Mesothelial cell of epicardium (in vitro differentiated cells): ENCODE measurements at regions not wholly inside any gene's neighbourhood (a gene's known extent, or its start where the extent isn't known, plus 50 kb on each side); places are given as distances from the start of the nearest gene placed in this dataset.

Experiments
- DNase-seq, 2 experiments: peaks; one replicate each; pipeline ENCODE4 v3.0.0; 2021; ENCODE audit warnings: low spot score in 2 of 2; ENCODE audit not compliant: unreplicated experiment in 2 of 2
- H3K27ac Mint-ChIP-seq: 2 replicates; pipeline ENCODE4 v1.8.0; 2021; ENCODE audit warnings: mixed read lengths
- H3K27me3 Mint-ChIP-seq: 2 replicates; pipeline ENCODE4 v1.8.0; 2021; ENCODE audit warnings: low read depth, mixed read lengths
- H3K36me3 Mint-ChIP-seq: 2 replicates; pipeline ENCODE4 v1.8.0; 2021; ENCODE audit warnings: mixed read lengths
- H3K4me1 Mint-ChIP-seq: 2 replicates; pipeline ENCODE4 v1.8.0; 2021; ENCODE audit warnings: mixed read lengths
- H3K4me3 Mint-ChIP-seq: 2 replicates; pipeline ENCODE4 v1.8.0; 2021; ENCODE audit warnings: mild to moderate bottlenecking, moderate library complexity, mixed read lengths
- H3K9me3 Mint-ChIP-seq: 2 replicates; pipeline ENCODE4 v1.8.0; 2021; ENCODE audit warnings: mixed read lengths
- TF ChIP-seq, protein P1 (sequence below): fragments of 200-600 bp; sonication (generic); IDR thresholded peaks from one replicate; pipeline ENCODE4 v1.5.0; 2021; ENCODE audit warnings: antibody characterized with exemption; ENCODE audit not compliant: unreplicated experiment

DNA sequence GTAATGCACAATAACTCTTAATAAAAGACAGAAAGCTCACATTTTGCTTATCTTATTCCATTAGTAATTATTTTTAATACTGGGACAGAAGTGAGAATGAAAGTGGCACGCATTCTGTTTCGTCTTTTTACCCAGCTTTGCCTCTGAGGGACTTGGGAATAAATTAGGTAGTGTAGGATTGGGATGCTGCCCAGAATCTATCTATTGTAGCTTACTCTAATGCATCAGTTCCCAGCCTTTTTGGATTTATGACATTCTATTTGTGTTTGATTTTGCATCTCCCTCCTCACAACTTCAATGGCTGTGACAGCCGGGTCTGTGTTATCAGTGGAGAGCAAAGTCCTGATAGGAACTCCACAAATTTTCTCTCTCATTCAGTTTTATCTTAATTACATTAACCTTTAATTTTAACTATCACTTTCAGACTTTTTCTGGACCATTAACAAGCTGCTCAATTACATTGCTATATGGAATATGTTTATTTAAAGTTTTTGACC is 62.9 kb upstream of the TULP4 start:
- Mint-ChIP-seq H3K36me3 (peaks cover 10% of the 10 kb centered on the region), H3K27me3 (no peaks in the 10 kb centered on the region)
- DNase-seq, result no peak

DNA sequence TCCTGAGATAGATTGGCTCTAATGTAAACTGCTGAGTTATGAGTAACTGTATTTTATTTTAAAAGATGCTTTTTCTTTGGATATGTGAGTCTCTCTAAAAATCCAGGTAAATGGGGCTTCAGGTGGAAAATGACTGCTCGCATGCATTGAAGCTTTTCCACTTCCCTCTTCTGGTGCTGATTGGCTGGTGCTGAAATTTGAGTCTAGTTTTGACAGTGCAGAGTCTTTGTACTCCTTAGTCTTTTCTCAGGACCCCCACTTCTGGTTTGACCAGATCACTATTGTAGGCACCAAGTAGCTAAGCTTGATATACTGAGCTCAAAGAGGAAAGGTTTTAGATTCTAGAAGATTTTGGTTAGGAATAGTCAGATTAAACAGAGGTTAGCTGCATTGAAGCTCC is 60.7 kb upstream of the TULP4 start:
- no peaks in the 10 kb centered on the region for H3K9me3 Mint-ChIP-seq
- no peak overlapping the region for H3K27ac Mint-ChIP-seq
- H3K4me1 Mint-ChIP-seq, result no peaks in the 10 kb centered on the region
- DNase-seq, result no peak
- H3K27me3 Mint-ChIP-seq, result no peaks in the 10 kb centered on the region
- H3K36me3 Mint-ChIP-seq, result peaks cover 8% of the 10 kb centered on the region
- TF ChIP-seq, protein P1, sequence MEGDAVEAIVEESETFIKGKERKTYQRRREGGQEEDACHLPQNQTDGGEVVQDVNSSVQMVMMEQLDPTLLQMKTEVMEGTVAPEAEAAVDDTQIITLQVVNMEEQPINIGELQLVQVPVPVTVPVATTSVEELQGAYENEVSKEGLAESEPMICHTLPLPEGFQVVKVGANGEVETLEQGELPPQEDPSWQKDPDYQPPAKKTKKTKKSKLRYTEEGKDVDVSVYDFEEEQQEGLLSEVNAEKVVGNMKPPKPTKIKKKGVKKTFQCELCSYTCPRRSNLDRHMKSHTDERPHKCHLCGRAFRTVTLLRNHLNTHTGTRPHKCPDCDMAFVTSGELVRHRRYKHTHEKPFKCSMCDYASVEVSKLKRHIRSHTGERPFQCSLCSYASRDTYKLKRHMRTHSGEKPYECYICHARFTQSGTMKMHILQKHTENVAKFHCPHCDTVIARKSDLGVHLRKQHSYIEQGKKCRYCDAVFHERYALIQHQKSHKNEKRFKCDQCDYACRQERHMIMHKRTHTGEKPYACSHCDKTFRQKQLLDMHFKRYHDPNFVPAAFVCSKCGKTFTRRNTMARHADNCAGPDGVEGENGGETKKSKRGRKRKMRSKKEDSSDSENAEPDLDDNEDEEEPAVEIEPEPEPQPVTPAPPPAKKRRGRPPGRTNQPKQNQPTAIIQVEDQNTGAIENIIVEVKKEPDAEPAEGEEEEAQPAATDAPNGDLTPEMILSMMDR, result no peak
- H3K4me3 Mint-ChIP-seq, result no peak overlapping the region

More for the DNA sequence above, 62.9 kb upstream of the TULP4 start:
- Mint-ChIP-seq H3K4me3 (no peak overlapping the region), H3K4me1 (no peaks in the 10 kb centered on the region), H3K27ac (no peak overlapping the region), H3K9me3 (no peaks in the 10 kb centered on the region)
- TF ChIP-seq, protein P1, result no peak

DNA sequence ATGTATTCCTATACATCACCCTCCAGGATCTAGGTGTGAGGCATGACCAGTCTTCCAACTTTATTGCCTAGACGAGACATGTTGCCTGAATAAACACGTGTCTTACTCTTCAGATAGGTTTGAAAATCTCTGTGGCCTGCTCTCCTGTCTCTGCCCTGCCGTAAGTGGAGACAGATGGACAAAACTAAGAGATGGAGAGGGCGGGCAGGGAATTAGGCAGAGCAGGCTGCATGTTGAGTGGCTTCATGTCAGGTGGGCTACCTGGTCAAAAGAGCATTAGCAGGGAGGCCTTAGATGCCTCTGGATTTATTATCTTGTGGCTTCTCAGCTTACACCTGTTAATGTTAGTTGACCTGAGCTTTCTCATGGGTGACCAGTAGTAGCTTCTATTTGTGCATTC is 59.0 kb upstream of the TULP4 start:
- H3K4me3 Mint-ChIP-seq, result no peak overlapping the region
- H3K27ac Mint-ChIP-seq, result no peak overlapping the region
- H3K4me1 Mint-ChIP-seq, result peaks cover 8% of the 10 kb centered on the region
- H3K36me3 Mint-ChIP-seq, result peaks cover 8% of the 10 kb centered on the region
- TF ChIP-seq, protein P1, result no peak
- no peaks in the 10 kb centered on the region for H3K27me3 Mint-ChIP-seq
- no peak for DNase-seq
- H3K9me3 Mint-ChIP-seq, result no peaks in the 10 kb centered on the region

- H3K27ac Mint-ChIP-seq, result no peak overlapping the region
- TF ChIP-seq, protein P1, result no peak
- no peaks in the 10 kb centered on the region for H3K9me3 Mint-ChIP-seq
- no peak overlapping the region for H3K4me3 Mint-ChIP-seq
- H3K4me1 Mint-ChIP-seq, result peaks cover 8% of the 10 kb centered on the region
- H3K27me3 Mint-ChIP-seq, result no peaks in the 10 kb centered on the region
- no peak for DNase-seq
- peaks cover 15% of the 10 kb centered on the region for H3K36me3 Mint-ChIP-seq
Measured at GRCh38 chr6:158255275-158255988, 56.8 kb upstream of the TULP4 start.

GRCh38 chr6:158255989-158256601 is 56.2 kb upstream of the TULP4 start:
- peaks cover 8% of the 10 kb centered on the region for H3K4me1 Mint-ChIP-seq

More at GRCh38 chr6:158255989-158256601, 56.2 kb upstream of the TULP4 start:
- H3K9me3 Mint-ChIP-seq, result no peaks in the 10 kb centered on the region
- H3K4me3 Mint-ChIP-seq, result no peak overlapping the region
- no peak for DNase-seq
- TF ChIP-seq, protein P1, result no peak
- H3K27me3 Mint-ChIP-seq, result no peaks in the 10 kb centered on the region
- H3K27ac Mint-ChIP-seq, result no peak overlapping the region
- peaks cover 16% of the 10 kb centered on the region for H3K36me3 Mint-ChIP-seq
